NT2/D1 (cell line): ENCODE measurements at regions not wholly inside any gene's neighbourhood (a gene's known extent, or its start where the extent isn't known, plus 50 kb on each side); places are given as distances from the start of the nearest gene placed in this dataset.

Experiments
- SUZ12 ChIP-seq: IDR thresholded peaks from 2 replicates; pipeline ENCODE4 v1.6.1; 2011; ENCODE audit not compliant: insufficient read length, insufficient read depth; ENCODE audit errors: extremely low read depth
- YY1 ChIP-seq: IDR thresholded peaks from 2 replicates; pipeline ENCODE4 v1.6.1; 2011; ENCODE audit not compliant: insufficient read length, insufficient read depth
- ZNF274 ChIP-seq: IDR thresholded peaks from 2 replicates; pipeline ENCODE4 v1.6.1; 2011; ENCODE audit warnings: mild to moderate bottlenecking, low read depth, low read length

GRCh38 chr13:83221256-83221655, 661.0 kb downstream of the SLITRK1 start:
- TF ChIP-seq ZNF274 (no peak), SUZ12 (no peak), YY1 (no peak)
